ENCODE measurements at regions not wholly inside any gene's neighbourhood (a gene's known extent, or its start where the extent isn't known, plus 50 kb on each side); places are given as distances from the start of the nearest gene placed in this dataset.

- TF ChIP-seq EZH2 (IDR thresholded peaks at IDR 0.05; ENCODE audit: borderline replicate concordance, low read depth, low read length, severe bottlenecking) (no peak), CTCF (IDR thresholded peaks at IDR 0.05; ENCODE audit: extremely low read depth in 1 of 2, insufficient read depth in 1 of 2, low read depth in 1 of 2, low read length in 2 of 2) (no peak), POLR2AphosphoS5 (IDR thresholded peaks at IDR 0.05; ENCODE audit: insufficient read depth, low read depth, low read length) (no peak), POLR2A (IDR thresholded peaks at IDR 0.05; ENCODE audit: low read depth, low read length) (no peak), JUN (IDR thresholded peaks at IDR 0.05; ENCODE audit: borderline replicate concordance, insufficient read depth, insufficient read length, low read depth) (no peak), MAX (IDR thresholded peaks at IDR 0.05; ENCODE audit: insufficient read depth, insufficient read length) (no peak), FOS (IDR thresholded peaks at IDR 0.05; ENCODE audit: borderline replicate concordance, insufficient read depth, low read length) (no peak)
These were observed 544.0 kb upstream of the ADGRL3 start for GRCh38 chr4:60656171-60656570.
